Activated CD8-positive, alpha-beta memory T cell treated with anti-CD3 and anti-CD28 coated beads, Interleukin-2, amount 10 ng/mL, durations not matched to agents 7 days and 5 days (primary cell): ENCODE measurements at regions not wholly inside any gene's neighbourhood (a gene's known extent, or its start where the extent isn't known, plus 50 kb on each side); places are given as distances from the start of the nearest gene placed in this dataset.

ENCODE experiments used
- ATAC-seq: fragments of 150-1000 bp; cut with Tn5 transposase; one replicate; pipeline ENCODE4 v1.10.0; 2021; ENCODE audit warnings: moderate library complexity
- CTCF ChIA-PET: fragments of 350-600 bp; sonication (Branson Sonifier 250); formaldehyde crosslinking; loops from one replicate; lab custom pipeline; 2021; ENCODE audit warnings: antibody characterized with exemption; lab: Charles Lee
- DNase-seq: peaks from one replicate; pipeline ENCODE4 v3.0.0-alpha.2; 2020
- H3K27ac Mint-ChIP-seq: one replicate; pipeline ENCODE4 v1.8.0; 2021; ENCODE audit warnings: mild to moderate bottlenecking, mixed read lengths
- H3K27me3 Mint-ChIP-seq: one replicate; pipeline ENCODE4 v1.8.0; 2021; ENCODE audit warnings: mixed read lengths
- H3K36me3 Mint-ChIP-seq: one replicate; pipeline ENCODE4 v1.8.0; 2021; ENCODE audit warnings: mild to moderate bottlenecking, mixed read lengths
- H3K4me1 Mint-ChIP-seq: one replicate; pipeline ENCODE4 v1.8.0; 2021; ENCODE audit warnings: mixed read lengths
- H3K4me3 Mint-ChIP-seq: one replicate; pipeline ENCODE4 v1.8.0; 2021; ENCODE audit warnings: mild to moderate bottlenecking, moderate library complexity, mixed read lengths
- H3K9me3 Mint-ChIP-seq: one replicate; pipeline ENCODE4 v1.8.0; 2022; ENCODE audit warnings: low read depth, mixed read lengths

- H3K4me3 Mint-ChIP-seq = no peak overlapping the region
- H3K9me3 Mint-ChIP-seq = no peaks in the 10 kb centered on the region
- peaks cover 2% of the 10 kb centered on the region for H3K4me1 Mint-ChIP-seq
- no peaks in the 10 kb centered on the region for H3K27me3 Mint-ChIP-seq
- CTCF ChIA-PET = no interaction called here
- no peak for DNase-seq
- H3K27ac Mint-ChIP-seq = no peak overlapping the region
- H3K36me3 Mint-ChIP-seq = no peaks in the 10 kb centered on the region
- no peak for ATAC-seq
Observed at GRCh38 chr1:221636967-221637366, 104.9 kb downstream of the DUSP10 start.

GRCh38 chr1:221637641-221638041 is 104.2 kb downstream of the DUSP10 start:
- DNase-seq (no peak), ATAC-seq (no peak)
- H3K9me3 Mint-ChIP-seq = no peaks in the 10 kb centered on the region
- no peaks in the 10 kb centered on the region for H3K36me3 Mint-ChIP-seq
- CTCF ChIA-PET = no interaction called here
- no peak overlapping the region for H3K27ac Mint-ChIP-seq
- no peaks in the 10 kb centered on the region for H3K27me3 Mint-ChIP-seq
- H3K4me3 Mint-ChIP-seq = no peak overlapping the region
- H3K4me1 Mint-ChIP-seq = no peaks in the 10 kb centered on the region

GRCh38 chr1:221638595-221638994 is 103.3 kb downstream of the DUSP10 start:
- Mint-ChIP-seq H3K27ac (no peak overlapping the region), H3K4me3 (no peak overlapping the region), H3K36me3 (no peaks in the 10 kb centered on the region), H3K4me1 (no peaks in the 10 kb centered on the region), H3K9me3 (no peaks in the 10 kb centered on the region), H3K27me3 (no peaks in the 10 kb centered on the region)
- CTCF ChIA-PET = no interaction called here
- ATAC-seq = no peak
- DNase-seq = no peak

- H3K27ac Mint-ChIP-seq = no peak overlapping the region
- H3K9me3 Mint-ChIP-seq = no peaks in the 10 kb centered on the region
- no peaks in the 10 kb centered on the region for H3K27me3 Mint-ChIP-seq
- no peak for DNase-seq
- H3K4me1 Mint-ChIP-seq = peaks cover 9% of the 10 kb centered on the region
- H3K36me3 Mint-ChIP-seq = no peaks in the 10 kb centered on the region
- CTCF ChIA-PET = no interaction called here
- H3K4me3 Mint-ChIP-seq = no peak overlapping the region
- no peak for ATAC-seq
Observed at GRCh38 chr1:221641811-221642210, 100.1 kb downstream of the DUSP10 start.

GRCh38 chr1:221643404-221644144 is 98.3 kb downstream of the DUSP10 start:
- CTCF ChIA-PET = no interaction called here
- no peak for DNase-seq
- Mint-ChIP-seq H3K27ac (no peak overlapping the region), H3K4me1 (peaks cover 9% of the 10 kb centered on the region), H3K9me3 (no peaks in the 10 kb centered on the region), H3K27me3 (no peaks in the 10 kb centered on the region), H3K4me3 (no peak overlapping the region), H3K36me3 (no peaks in the 10 kb centered on the region)
- ATAC-seq = no peak

- CTCF ChIA-PET = no interaction called here
- H3K4me1 Mint-ChIP-seq = peaks cover 9% of the 10 kb centered on the region
- ATAC-seq = no peak
- no peaks in the 10 kb centered on the region for H3K27me3 Mint-ChIP-seq
- H3K36me3 Mint-ChIP-seq = no peaks in the 10 kb centered on the region
- no peak for DNase-seq
- no peak overlapping the region for H3K4me3 Mint-ChIP-seq
- H3K27ac Mint-ChIP-seq = no peak overlapping the region
- H3K9me3 Mint-ChIP-seq = no peaks in the 10 kb centered on the region
Observed at GRCh38 chr1:221644145-221644448, 97.8 kb downstream of the DUSP10 start.

- no peak for DNase-seq
- Mint-ChIP-seq H3K27ac (no peak overlapping the region), H3K4me3 (no peak overlapping the region), H3K27me3 (no peaks in the 10 kb centered on the region), H3K9me3 (no peaks in the 10 kb centered on the region), H3K4me1 (peaks cover 9% of the 10 kb centered on the region), H3K36me3 (no peaks in the 10 kb centered on the region)
- no peak for ATAC-seq
- CTCF ChIA-PET = no interaction called here
Observed at GRCh38 chr1:221644663-221645258, 97.1 kb downstream of the DUSP10 start.

- H3K36me3 Mint-ChIP-seq = no peaks in the 10 kb centered on the region
- peaks cover 9% of the 10 kb centered on the region for H3K4me1 Mint-ChIP-seq
- CTCF ChIA-PET = interaction anchor here (0.8 to 1.3 kb wide), 2 partner anchors 32 to 986 kb away, joined by 3 read pairs; no protein-coding TSS in a partner anchor
- no peaks in the 10 kb centered on the region for H3K9me3 Mint-ChIP-seq
- no peak overlapping the region for H3K27ac Mint-ChIP-seq
- no peak overlapping the region for H3K4me3 Mint-ChIP-seq
- no peaks in the 10 kb centered on the region for H3K27me3 Mint-ChIP-seq
- ATAC-seq = no peak
- no peak for DNase-seq
Observed at GRCh38 chr1:221648201-221648600, 93.7 kb downstream of the DUSP10 start.
